GM12892 (cell line): ENCODE measurements at regions not wholly inside any gene's neighbourhood (a gene's known extent, or its start where the extent isn't known, plus 50 kb on each side); places are given as distances from the start of the nearest gene placed in this dataset.

Experiments
- POLR2A ChIP-seq: IDR thresholded peaks from 2 replicates; pipeline ENCODE4 v1.6.1; 2011; ENCODE audit warnings: low read depth, low read length, control low read depth
- POLR2AphosphoS5 ChIP-seq: IDR thresholded peaks from 2 replicates; pipeline ENCODE4 v1.6.1; 2011; ENCODE audit warnings: low read depth, low read length, control low read depth
- TAF1 ChIP-seq: IDR thresholded peaks from 2 replicates; pipeline ENCODE4 v1.6.1; 2011; ENCODE audit warnings: low read depth, mild to moderate bottlenecking, control low read depth, low read length, borderline replicate concordance

GRCh38 chr1:112841825-112842224 lies 114.2 kb downstream of the SLC16A1 start:
- TF ChIP-seq POLR2A (no peak), TAF1 (no peak), POLR2AphosphoS5 (no peak)
